Keratinocyte (primary cell): ENCODE measurements at regions not wholly inside any gene's neighbourhood (a gene's known extent, or its start where the extent isn't known, plus 50 kb on each side); places are given as distances from the start of the nearest gene placed in this dataset.

Experiments
- DNase-seq: peaks from one replicate; pipeline ENCODE4 v3.0.0-alpha.2; 2011; ENCODE audit warnings: low read depth, missing footprints, low spot score
- FAIRE-seq: peaks from 2 replicates; lab custom pipeline; 2011; peaks lifted over from hg19 to GRCh38; lab: Jason Lieb, UNC
- H2AFZ ChIP-seq: 2 replicates; pipeline ENCODE4 v1.6.0; 2012; ENCODE audit warnings: low read length, control low read depth, inconsistent platforms; ENCODE audit not compliant: control insufficient read depth
- H3K27ac ChIP-seq: 2 replicates; pipeline ENCODE4 v1.5.1; 2011; ENCODE audit warnings: low read length; ENCODE audit not compliant: control insufficient read depth, insufficient read depth
- H3K27me3 ChIP-seq: 3 replicates; pipeline ENCODE4 v1.6.0; 2011; ENCODE audit warnings: low read length; ENCODE audit not compliant: control insufficient read depth, insufficient read depth; ENCODE audit errors: extremely low read depth
- H3K36me3 ChIP-seq, 2 experiments: 2 replicates in 1 of 2; 3 replicates in 1 of 2; pipeline ENCODE4 v1.5.1; 2011; ENCODE audit warnings: low read length in 2 of 2, mild to moderate bottlenecking in 1 of 2; ENCODE audit not compliant: control insufficient read depth in 2 of 2, insufficient read depth in 2 of 2; ENCODE audit errors: extremely low read depth in 1 of 2
- H3K4me1 ChIP-seq: 3 replicates; pipeline ENCODE4 v1.5.1; 2011; ENCODE audit warnings: low read length; ENCODE audit not compliant: control insufficient read depth, insufficient read depth; ENCODE audit errors: extremely low read depth
- H3K4me2 ChIP-seq: 3 replicates; pipeline ENCODE4 v1.6.0; 2011; ENCODE audit warnings: low read depth, low read length; ENCODE audit not compliant: control insufficient read depth, insufficient read depth; ENCODE audit errors: extremely low read depth
- H3K4me3 ChIP-seq, 3 experiments: fragments of 200-600 bp in 1 of 3; sonication (generic) in 1 of 3; 2 replicates in 2 of 3; 3 replicates in 1 of 3; pipeline ENCODE4 v1.5.1; 2011 to 2016; ENCODE audit warnings: low read length in 3 of 3, mild to moderate bottlenecking in 3 of 3, control low read depth in 2 of 3, inconsistent platforms in 1 of 3, low read depth in 1 of 3, mixed read lengths in 1 of 3, mixed run types in 1 of 3, moderate library complexity in 1 of 3; ENCODE audit not compliant: control insufficient read depth in 2 of 3, insufficient read depth in 2 of 3; ENCODE audit errors: extremely low read depth in 1 of 3
- H3K79me2 ChIP-seq: 2 replicates; pipeline ENCODE4 v1.6.0; 2012; ENCODE audit warnings: low read length; ENCODE audit not compliant: control insufficient read depth, insufficient read depth
- H3K9ac ChIP-seq: 3 replicates; pipeline ENCODE4 v1.6.0; 2011; ENCODE audit warnings: low read length; ENCODE audit not compliant: control insufficient read depth, insufficient read depth; ENCODE audit errors: extremely low read depth
- H3K9me1 ChIP-seq: 3 replicates; pipeline ENCODE4 v1.6.0; 2011; ENCODE audit warnings: low read length; ENCODE audit not compliant: control insufficient read depth, insufficient read depth; ENCODE audit errors: extremely low read depth
- H3K9me3 ChIP-seq: 2 replicates; pipeline ENCODE4 v1.5.1; 2012; ENCODE audit warnings: low read depth, low read length; ENCODE audit not compliant: control insufficient read depth
- H4K20me1 ChIP-seq: 3 replicates; pipeline ENCODE4 v1.6.0; 2011; ENCODE audit warnings: low read length; ENCODE audit not compliant: control insufficient read depth, insufficient read depth; ENCODE audit errors: extremely low read depth
- CTCF ChIP-seq, 3 experiments: IDR thresholded peaks in 1 of 3; conservative IDR thresholded peaks in 1 of 3; optimal IDR thresholded peaks in 1 of 3; 2 replicates in 2 of 3; 3 replicates in 1 of 3; pipeline versions ENCODE3 to v1.5.1; 2011; ENCODE audit warnings: low read length in 3 of 3, mild to moderate bottlenecking in 3 of 3, moderate library complexity in 2 of 3, control low read depth in 1 of 3, inconsistent platforms in 1 of 3; ENCODE audit not compliant: insufficient read depth in 2 of 3; ENCODE audit errors: extremely low read depth in 1 of 3
- EZH2 ChIP-seq: IDR thresholded peaks from one replicate; pipeline ENCODE4 v1.6.1; 2012; ENCODE audit warnings: inconsistent platforms, mild to moderate bottlenecking, low read length, moderate library complexity
- dilution Hi-C: fragments of 300-500 bp; cut with MboI; formaldehyde crosslinking; loops from one replicate; pipeline ENCODE4 v1.7.0; 2020; ENCODE audit warnings: low sequenced_read_pairs; ENCODE audit not compliant: extremely low pct_ligation_motif_present

GRCh38 chr2:144753416-144753815 lies 233.5 kb upstream of the ZEB2 start:
- Histone ChIP-seq H2AFZ (no peak overlapping the region), H3K27ac (no peak overlapping the region), H3K27me3 (no peaks in the 10 kb centered on the region), H3K79me2 (no peaks in the 10 kb centered on the region), H3K9ac (no peak overlapping the region), H3K4me3 (no peak overlapping the region), H3K36me3 (no peaks in the 10 kb centered on the region), H3K9me1 (no peaks in the 10 kb centered on the region), H3K4me1 (no peaks in the 10 kb centered on the region), H3K9me3 (peaks cover 1% of the 10 kb centered on the region), H3K4me2 (no peak overlapping the region), H4K20me1 (no peaks in the 10 kb centered on the region)
- DNase-seq (no peak), FAIRE-seq (no peak)
- dilution Hi-C loops: no loop called here
- TF ChIP-seq EZH2 (no peak), CTCF (optimal IDR thresholded peaks at IDR 0.05 in 1 of 3, IDR thresholded peaks at IDR 0.05 in 1 of 3, conservative IDR thresholded peaks at IDR 0.05 in 1 of 3; ENCODE audit: extremely low read depth in 1 of 3, insufficient read depth in 2 of 3, low read length in 3 of 3) (no peak)

- dilution Hi-C loops: no loop called here
- no peak overlapping the region for H3K4me2 ChIP-seq
- H3K9me1 ChIP-seq: no peaks in the 10 kb centered on the region
- no peaks in the 10 kb centered on the region for H3K36me3 ChIP-seq
- DNase-seq (no peak), FAIRE-seq (no peak)
- H3K4me3 ChIP-seq: no peak overlapping the region
- H3K9me3 ChIP-seq: peaks cover 2% of the 10 kb centered on the region
- H3K9ac ChIP-seq: no peak overlapping the region
- no peak overlapping the region for H2AFZ ChIP-seq
- H3K79me2 ChIP-seq: no peaks in the 10 kb centered on the region
- TF ChIP-seq EZH2: no peak
- no peak for TF ChIP-seq CTCF (optimal IDR thresholded peaks at IDR 0.05 in 1 of 3, IDR thresholded peaks at IDR 0.05 in 1 of 3, conservative IDR thresholded peaks at IDR 0.05 in 1 of 3; ENCODE audit: extremely low read depth in 1 of 3, insufficient read depth in 2 of 3, low read length in 3 of 3)
- no peak overlapping the region for H3K27ac ChIP-seq
- H3K27me3 ChIP-seq: no peaks in the 10 kb centered on the region
- H3K4me1 ChIP-seq: no peaks in the 10 kb centered on the region
- H4K20me1 ChIP-seq: no peaks in the 10 kb centered on the region
Observed at GRCh38 chr2:144751142-144751905, 231.4 kb upstream of the ZEB2 start.
